ENCODE measurements at regions not wholly inside any gene's neighbourhood (a gene's known extent, or its start where the extent isn't known, plus 50 kb on each side); places are given as distances from the start of the nearest gene placed in this dataset.
"Not testable (repeated sequence)": the region's sequence is repeated elsewhere in the genome, so short reads cannot be mapped to it uniquely, and the experiment has no call there.

- H3K4me1 Mint-ChIP-seq = no peaks in the 10 kb centered on the region
- H3K36me3 Mint-ChIP-seq = no peaks in the 10 kb centered on the region
- H3K27me3 Mint-ChIP-seq (ENCODE audit: low read depth in 3 of 3) = peaks cover 0 to 2% (median 0%) of the 10 kb centered on the region in 3 donors
- no peak for DNase-seq
- H3K27ac Mint-ChIP-seq = no peak overlapping the region
- H3K9me3 Mint-ChIP-seq = peaks cover 0 to 13% (median 0%) of the 10 kb centered on the region in 6 donors
- no peak overlapping the region for H3K4me3 Mint-ChIP-seq
These were observed 1183.9 kb downstream of the RPA4 start for GRCh38 chrX:98067611-98068010.

GRCh38 chrX:98068024-98068580 lies 1184.4 kb downstream of the RPA4 start:
- Mint-ChIP-seq H3K27me3 (ENCODE audit: low read depth in 3 of 3) (peaks cover 0 to 2% (median 0%) of the 10 kb centered on the region in 3 donors), H3K36me3 (no peaks in the 10 kb centered on the region), H3K4me1 (no peaks in the 10 kb centered on the region), H3K4me3 (no peak overlapping the region), H3K9me3 (peaks cover 0 to 13% (median under 1%) of the 10 kb centered on the region in 6 donors), H3K27ac (no peak overlapping the region)
- DNase-seq = no peak

GRCh38 chrX:98071331-98071730 lies 1187.6 kb downstream of the RPA4 start:
- no peak overlapping the region for H3K27ac Mint-ChIP-seq
- no peaks in the 10 kb centered on the region for H3K4me1 Mint-ChIP-seq
- H3K36me3 Mint-ChIP-seq = no peaks in the 10 kb centered on the region
- peaks cover 0 to 11% (median 1%) of the 10 kb centered on the region in 6 donors for H3K9me3 Mint-ChIP-seq
- no peak overlapping the region for H3K4me3 Mint-ChIP-seq
- H3K27me3 Mint-ChIP-seq (ENCODE audit: low read depth in 3 of 3) = peaks cover 0 to 2% (median 0%) of the 10 kb centered on the region in 3 donors
- DNase-seq = no peak

- Mint-ChIP-seq H3K27me3 (ENCODE audit: low read depth in 3 of 3) (peaks cover 2 to 4% (median 2%) of the 10 kb centered on the region in 3 donors), H3K9me3 (peaks cover 0 to 9% (median 3%) of the 10 kb centered on the region in 6 donors), H3K4me1 (no peaks in the 10 kb centered on the region), H3K4me3 (no peak overlapping the region), H3K27ac (no peak overlapping the region), H3K36me3 (no peaks in the 10 kb centered on the region)
- no peak for DNase-seq
These were observed 1193.7 kb downstream of the RPA4 start for GRCh38 chrX:98077440-98077839.

GRCh38 chrX:98111684-98112083 lies 1228.0 kb downstream of the RPA4 start:
- Mint-ChIP-seq H3K9me3 (peaks cover 0 to 10% (median 2%) of the 10 kb centered on the region in 6 donors), H3K27ac (no peak overlapping the region), H3K4me1 (no peaks in the 10 kb centered on the region), H3K36me3 (no peaks in the 10 kb centered on the region), H3K27me3 (ENCODE audit: low read depth in 3 of 3) (peaks cover 0 to 5% (median 0%) of the 10 kb centered on the region in 3 donors), H3K4me3 (no peak overlapping the region)
- DNase-seq = no peak

GRCh38 chrX:98114021-98114420 lies 1230.3 kb downstream of the RPA4 start:
- no peak for DNase-seq
- Mint-ChIP-seq H3K27me3 (ENCODE audit: low read depth in 3 of 3) (peaks cover 0 to 7% (median 0%) of the 10 kb centered on the region in 3 donors), H3K4me1 (no peaks in the 10 kb centered on the region), H3K36me3 (no peaks in the 10 kb centered on the region), H3K9me3 (peaks cover 0 to 9% (median 3%) of the 10 kb centered on the region in 6 donors), H3K4me3 (no peak overlapping the region), H3K27ac (no peak overlapping the region)

- no peak overlapping the region for H3K4me3 Mint-ChIP-seq
- DNase-seq = no peak
- no peaks in the 10 kb centered on the region for H3K36me3 Mint-ChIP-seq
- H3K4me1 Mint-ChIP-seq = no peaks in the 10 kb centered on the region
- peaks cover 0 to 5% (median 4%) of the 10 kb centered on the region in 6 donors for H3K9me3 Mint-ChIP-seq
- H3K27ac Mint-ChIP-seq = no peak overlapping the region
- H3K27me3 Mint-ChIP-seq (ENCODE audit: low read depth in 3 of 3) = no peaks in the 10 kb centered on the region
These were observed 1257.8 kb downstream of the RPA4 start for GRCh38 chrX:98141466-98141865.

- H3K27ac Mint-ChIP-seq = no peak overlapping the region
- no peak overlapping the region for H3K4me3 Mint-ChIP-seq
- no peaks in the 10 kb centered on the region for H3K4me1 Mint-ChIP-seq
- H3K36me3 Mint-ChIP-seq = no peaks in the 10 kb centered on the region
- H3K27me3 Mint-ChIP-seq (ENCODE audit: low read depth in 3 of 3) = peaks cover 0 to 4% (median 0%) of the 10 kb centered on the region in 3 donors
- no peak for DNase-seq
- H3K9me3 Mint-ChIP-seq = peaks cover 0 to 6% (median under 1%) of the 10 kb centered on the region in 6 donors
These were observed 1307.3 kb downstream of the RPA4 start for GRCh38 chrX:98191003-98191402.

GRCh38 chrX:98194036-98194435 lies 1310.3 kb downstream of the RPA4 start:
- Mint-ChIP-seq H3K27ac (no peak overlapping the region), H3K9me3 (peaks cover 0 to 11% (median 3%) of the 10 kb centered on the region in 6 donors), H3K36me3 (no peaks in the 10 kb centered on the region), H3K4me1 (no peaks in the 10 kb centered on the region), H3K27me3 (ENCODE audit: low read depth in 3 of 3) (peaks cover 0 to 4% (median 3%) of the 10 kb centered on the region in 3 donors), H3K4me3 (no peak overlapping the region)
- no peak for DNase-seq

GRCh38 chrX:98203800-98204199 lies 1320.1 kb downstream of the RPA4 start:
- no peak overlapping the region for H3K27ac Mint-ChIP-seq
- no peaks in the 10 kb centered on the region for H3K4me1 Mint-ChIP-seq

GRCh38 chrX:98207947-98208346 lies 1324.2 kb downstream of the RPA4 start:
- peaks cover 0 to 13% (median 6%) of the 10 kb centered on the region in 6 donors for H3K9me3 Mint-ChIP-seq
- H3K36me3 Mint-ChIP-seq = no peaks in the 10 kb centered on the region
- no peak for DNase-seq
- no peak overlapping the region for H3K4me3 Mint-ChIP-seq
- no peak overlapping the region for H3K27ac Mint-ChIP-seq
- H3K27me3 Mint-ChIP-seq (ENCODE audit: low read depth in 3 of 3) = no peaks in the 10 kb centered on the region
- H3K4me1 Mint-ChIP-seq = no peaks in the 10 kb centered on the region

More at GRCh38 chrX:98203800-98204199, 1320.1 kb downstream of the RPA4 start:
- DNase-seq = no peak
- Mint-ChIP-seq H3K27me3 (ENCODE audit: low read depth in 3 of 3) (peaks cover 0 to 5% (median 0%) of the 10 kb centered on the region in 3 donors), H3K36me3 (no peaks in the 10 kb centered on the region), H3K9me3 (peaks cover 0 to 10% (median 5%) of the 10 kb centered on the region in 6 donors), H3K4me3 (no peak overlapping the region)

GRCh38 chrX:98231003-98231402 lies 1347.3 kb downstream of the RPA4 start:
- no peak overlapping the region for H3K27ac Mint-ChIP-seq
- H3K9me3 Mint-ChIP-seq = peaks cover 0 to 5% (median under 1%) of the 10 kb centered on the region in 6 donors
- no peaks in the 10 kb centered on the region for H3K4me1 Mint-ChIP-seq
- no peak for DNase-seq
- H3K4me3 Mint-ChIP-seq = no peak overlapping the region
- H3K27me3 Mint-ChIP-seq (ENCODE audit: low read depth in 3 of 3) = peaks cover 2% of the 10 kb centered on the region in 3 donors
- no peaks in the 10 kb centered on the region for H3K36me3 Mint-ChIP-seq

GRCh38 chrX:98240061-98240460 lies 1356.4 kb downstream of the RPA4 start:
- not testable (repeated sequence) for H3K4me3 Mint-ChIP-seq, H3K4me1 Mint-ChIP-seq, H3K36me3 Mint-ChIP-seq, H3K27ac Mint-ChIP-seq, DNase-seq
- Mint-ChIP-seq H3K27me3 (ENCODE audit: low read depth in 3 of 3) (peaks cover 0 to 11% (median 0%) of the 10 kb centered on the region in 3 donors), H3K9me3 (peaks cover 0 to 13% (median 2%) of the 10 kb centered on the region in 6 donors)

- peaks cover 0 to 9% (median 4%) of the 10 kb centered on the region in 6 donors for H3K9me3 Mint-ChIP-seq
- H3K27me3 Mint-ChIP-seq (ENCODE audit: low read depth in 3 of 3) = peaks cover 0 to 2% (median 0%) of the 10 kb centered on the region in 3 donors
- no peak for DNase-seq
- H3K27ac Mint-ChIP-seq = no peak overlapping the region
- no peak overlapping the region for H3K4me3 Mint-ChIP-seq
- H3K36me3 Mint-ChIP-seq = no peaks in the 10 kb centered on the region
- no peaks in the 10 kb centered on the region for H3K4me1 Mint-ChIP-seq
These were observed 1379.4 kb downstream of the RPA4 start for GRCh38 chrX:98263135-98263534.

GRCh38 chrX:98289726-98290125 lies 1406.0 kb downstream of the RPA4 start:
- Mint-ChIP-seq H3K4me1 (no peaks in the 10 kb centered on the region), H3K9me3 (peaks cover 0 to 11% (median 4%) of the 10 kb centered on the region in 6 donors), H3K36me3 (no peaks in the 10 kb centered on the region), H3K27ac (no peak overlapping the region), H3K27me3 (ENCODE audit: low read depth in 3 of 3) (peaks cover 0 to 9% (median 2%) of the 10 kb centered on the region in 3 donors), H3K4me3 (no peak overlapping the region)
- no peak for DNase-seq

Data from immature natural killer cell (primary cell).